ENCODE measurements at regions not wholly inside any gene's neighbourhood (a gene's known extent, or its start where the extent isn't known, plus 50 kb on each side); places are given as distances from the start of the nearest gene placed in this dataset.

DNA sequence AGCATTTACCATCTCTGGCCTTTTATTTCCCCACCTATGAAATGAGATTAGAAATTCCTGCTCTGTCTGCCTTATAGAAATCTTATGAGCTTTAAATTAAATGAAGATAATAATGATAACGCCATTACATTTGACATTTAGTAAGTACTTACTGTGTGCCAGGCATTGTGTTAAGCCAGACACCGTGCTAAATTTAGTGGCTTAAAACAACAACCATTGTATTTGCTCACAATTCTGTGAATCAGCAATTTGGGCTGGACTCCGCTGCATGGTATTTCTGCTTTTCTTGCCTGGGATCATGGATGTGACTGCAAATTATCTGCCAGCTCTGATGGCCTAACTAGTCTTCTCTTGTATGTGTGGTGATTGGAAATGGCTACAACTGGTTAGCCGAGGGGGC is 56.4 kb upstream of the CCDC6 start:
- Mint-ChIP-seq H3K4me3 (no peak overlapping the region), H3K27ac (no peak overlapping the region), H3K27me3 (no peaks in the 10 kb centered on the region), H3K4me1 (ENCODE audit: unreplicated experiment) (peaks cover 22% of the 10 kb centered on the region), H3K9me3 (peaks cover 5% of the 10 kb centered on the region), H3K36me3 (no peaks in the 10 kb centered on the region)
- no peak for DNase-seq (ENCODE audit: extremely low spot score, unreplicated experiment)
- TF ChIP-seq, protein P1, sequence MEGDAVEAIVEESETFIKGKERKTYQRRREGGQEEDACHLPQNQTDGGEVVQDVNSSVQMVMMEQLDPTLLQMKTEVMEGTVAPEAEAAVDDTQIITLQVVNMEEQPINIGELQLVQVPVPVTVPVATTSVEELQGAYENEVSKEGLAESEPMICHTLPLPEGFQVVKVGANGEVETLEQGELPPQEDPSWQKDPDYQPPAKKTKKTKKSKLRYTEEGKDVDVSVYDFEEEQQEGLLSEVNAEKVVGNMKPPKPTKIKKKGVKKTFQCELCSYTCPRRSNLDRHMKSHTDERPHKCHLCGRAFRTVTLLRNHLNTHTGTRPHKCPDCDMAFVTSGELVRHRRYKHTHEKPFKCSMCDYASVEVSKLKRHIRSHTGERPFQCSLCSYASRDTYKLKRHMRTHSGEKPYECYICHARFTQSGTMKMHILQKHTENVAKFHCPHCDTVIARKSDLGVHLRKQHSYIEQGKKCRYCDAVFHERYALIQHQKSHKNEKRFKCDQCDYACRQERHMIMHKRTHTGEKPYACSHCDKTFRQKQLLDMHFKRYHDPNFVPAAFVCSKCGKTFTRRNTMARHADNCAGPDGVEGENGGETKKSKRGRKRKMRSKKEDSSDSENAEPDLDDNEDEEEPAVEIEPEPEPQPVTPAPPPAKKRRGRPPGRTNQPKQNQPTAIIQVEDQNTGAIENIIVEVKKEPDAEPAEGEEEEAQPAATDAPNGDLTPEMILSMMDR (conservative IDR thresholded peaks at IDR 0.05): no peak

DNA sequence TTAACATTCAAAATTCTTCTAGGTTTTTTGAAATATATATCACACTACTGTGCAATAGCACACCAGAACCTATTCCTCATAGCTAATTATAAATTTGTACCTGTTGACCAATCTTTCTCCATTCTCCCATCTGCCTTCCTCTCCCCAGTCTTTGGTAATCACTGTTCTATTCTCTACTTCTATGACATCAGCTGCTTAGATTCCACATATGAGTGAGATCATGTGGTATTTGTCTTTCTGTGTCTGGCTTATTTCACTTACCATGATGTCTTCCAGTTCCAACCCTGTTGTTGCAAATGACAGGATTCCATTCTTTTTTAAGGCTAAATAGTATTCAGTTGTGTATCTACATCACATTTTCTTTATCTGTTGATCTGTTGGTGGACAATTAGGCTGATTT is 54.4 kb upstream of the CCDC6 start:
- no peak for DNase-seq (ENCODE audit: extremely low spot score, unreplicated experiment)
- no peaks in the 10 kb centered on the region for H3K27me3 Mint-ChIP-seq
- peaks cover 9% of the 10 kb centered on the region for H3K4me1 Mint-ChIP-seq (ENCODE audit: unreplicated experiment)
- no peak overlapping the region for H3K27ac Mint-ChIP-seq
- H3K4me3 Mint-ChIP-seq: no peak overlapping the region
- peaks cover 5% of the 10 kb centered on the region for H3K9me3 Mint-ChIP-seq
- no peaks in the 10 kb centered on the region for H3K36me3 Mint-ChIP-seq
- TF ChIP-seq, protein P1 (conservative IDR thresholded peaks at IDR 0.05): no peak

DNA sequence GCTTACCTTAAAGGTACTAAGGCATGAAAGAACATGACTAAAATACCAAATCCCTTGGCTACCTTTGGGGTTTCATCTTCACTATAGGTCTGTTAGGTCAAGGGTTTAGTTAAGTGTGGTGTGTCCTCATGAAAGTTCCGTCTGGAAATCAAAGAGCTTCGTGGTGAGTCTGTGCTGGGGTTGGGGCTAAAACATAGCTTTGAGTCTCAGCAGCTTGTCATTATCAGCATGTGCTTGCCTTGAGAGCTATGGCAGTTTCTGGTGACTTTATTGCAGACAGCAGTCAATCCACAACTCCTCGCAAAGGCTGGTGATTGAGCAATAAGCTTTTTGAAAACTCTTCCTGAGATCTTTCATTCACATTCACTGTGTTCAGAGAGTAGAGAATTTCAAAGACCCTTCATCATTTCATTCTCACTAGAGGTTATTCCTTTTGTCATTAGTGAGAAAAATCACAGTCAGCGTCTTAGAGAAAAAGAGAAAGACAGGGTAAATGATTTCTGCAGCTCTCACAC is 53.2 kb upstream of the CCDC6 start:
- H3K4me3 Mint-ChIP-seq: no peak overlapping the region
- no peaks in the 10 kb centered on the region for H3K9me3 Mint-ChIP-seq
- TF ChIP-seq, protein P1 (conservative IDR thresholded peaks at IDR 0.05): no peak
- peaks cover 4% of the 10 kb centered on the region for H3K4me1 Mint-ChIP-seq (ENCODE audit: unreplicated experiment)
- DNase-seq (ENCODE audit: extremely low spot score, unreplicated experiment): no peak
- no peaks in the 10 kb centered on the region for H3K36me3 Mint-ChIP-seq
- H3K27me3 Mint-ChIP-seq: no peaks in the 10 kb centered on the region
- H3K27ac Mint-ChIP-seq: no peak overlapping the region

DNA sequence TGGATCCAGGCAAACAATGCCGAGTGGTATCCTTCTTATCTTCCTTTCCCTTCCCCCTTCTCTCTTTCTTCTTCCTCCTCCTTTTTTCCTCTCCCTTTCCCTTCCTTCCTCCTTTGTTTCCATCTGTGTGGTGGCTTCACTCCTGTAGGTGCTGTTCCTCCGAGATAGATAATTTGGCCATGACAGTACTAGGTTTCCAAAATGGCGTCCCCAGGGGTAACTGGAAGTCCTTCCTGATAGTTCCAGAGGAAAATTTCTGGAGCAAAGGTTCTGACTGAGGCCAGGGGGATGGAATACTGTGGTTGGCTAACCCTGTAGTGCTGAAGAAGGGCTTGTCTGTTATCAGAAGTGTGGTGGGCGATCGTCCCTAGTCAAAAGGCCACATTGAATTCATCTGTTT is 52.5 kb upstream of the CCDC6 start:
- TF ChIP-seq, protein P1 (conservative IDR thresholded peaks at IDR 0.05): no peak
- Mint-ChIP-seq H3K36me3 (no peaks in the 10 kb centered on the region), H3K27me3 (no peaks in the 10 kb centered on the region), H3K27ac (no peak overlapping the region), H3K4me1 (ENCODE audit: unreplicated experiment) (peaks cover 4% of the 10 kb centered on the region), H3K4me3 (no peak overlapping the region), H3K9me3 (no peaks in the 10 kb centered on the region)
- no peak for DNase-seq (ENCODE audit: extremely low spot score, unreplicated experiment)

DNA sequence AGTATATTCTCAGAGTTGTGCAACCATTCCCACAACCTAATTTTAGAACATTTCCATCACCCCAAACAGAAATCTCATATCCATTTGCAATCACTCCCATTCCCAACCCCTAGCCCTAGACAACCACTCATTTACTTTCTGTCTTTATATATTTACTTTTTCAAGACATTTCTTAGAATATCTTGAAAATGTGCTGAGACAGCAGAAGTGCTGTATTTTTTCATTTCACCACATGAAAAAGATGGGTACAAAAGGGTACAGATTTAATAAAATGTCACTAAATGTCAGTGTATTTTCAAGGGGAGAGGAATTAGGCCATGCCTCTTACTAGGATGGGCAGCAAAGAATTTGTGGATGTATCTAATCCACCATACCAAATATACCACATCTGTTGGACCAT is 51.6 kb upstream of the CCDC6 start:
- Mint-ChIP-seq H3K36me3 (no peaks in the 10 kb centered on the region), H3K9me3 (no peaks in the 10 kb centered on the region), H3K27ac (no peak overlapping the region), H3K4me1 (ENCODE audit: unreplicated experiment) (peaks cover 4% of the 10 kb centered on the region), H3K4me3 (no peak overlapping the region), H3K27me3 (no peaks in the 10 kb centered on the region)
- DNase-seq (ENCODE audit: extremely low spot score, unreplicated experiment): no peak
- TF ChIP-seq, protein P1 (conservative IDR thresholded peaks at IDR 0.05): no peak

All from type B pancreatic cell (in vitro differentiated cells).